ENCODE measurements at regions not wholly inside any gene's neighbourhood (a gene's known extent, or its start where the extent isn't known, plus 50 kb on each side); places are given as distances from the start of the nearest gene placed in this dataset.

DNA sequence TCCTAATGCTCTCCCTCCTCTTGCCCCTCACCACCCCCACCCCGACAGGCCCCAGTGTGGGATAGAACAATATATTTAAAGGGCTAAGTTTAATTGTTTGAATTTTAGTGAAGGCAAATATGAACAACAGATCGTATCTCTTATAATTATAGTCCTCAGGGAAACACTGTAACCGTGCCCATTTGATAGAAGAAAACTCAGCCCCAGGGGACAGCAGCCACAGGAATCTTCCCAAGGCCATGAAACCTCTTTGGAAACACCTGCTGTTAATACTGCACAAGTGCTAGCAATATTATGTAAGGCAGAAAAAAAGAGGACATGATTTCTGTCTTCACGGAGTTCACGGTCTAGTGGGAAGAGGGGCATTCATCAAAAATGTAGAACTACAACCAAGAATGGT is 142.2 kb downstream of the URB2 start:
- peak; percentile 81 for DNase-seq

- no peak for DNase-seq
These were observed 143.0 kb downstream of the URB2 start for GRCh38 chr1:229769006-229769405.

DNA sequence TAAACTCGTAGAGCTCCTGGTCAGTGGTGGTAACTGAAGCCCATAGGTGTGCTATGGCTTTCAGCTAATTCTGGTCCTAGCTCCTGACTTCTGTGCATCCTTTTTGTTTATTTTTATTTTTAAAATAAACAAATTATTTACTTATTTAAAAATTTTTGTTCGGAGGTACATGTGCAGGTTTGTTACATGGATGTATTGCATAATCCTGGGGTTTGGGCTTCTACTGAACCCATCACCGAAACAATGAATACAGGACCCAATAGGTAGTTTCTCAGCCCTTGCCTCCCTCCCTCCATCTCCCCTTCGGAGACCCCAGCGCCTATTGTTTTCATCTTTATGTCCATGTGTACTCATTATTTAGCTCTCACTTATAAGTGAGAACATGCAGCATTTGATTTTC is 143.8 kb downstream of the URB2 start:
- DNase-seq: no peak

- DNase-seq: no peak
These were observed 152.7 kb downstream of the URB2 start for GRCh38 chr1:229778794-229779193.

DNA sequence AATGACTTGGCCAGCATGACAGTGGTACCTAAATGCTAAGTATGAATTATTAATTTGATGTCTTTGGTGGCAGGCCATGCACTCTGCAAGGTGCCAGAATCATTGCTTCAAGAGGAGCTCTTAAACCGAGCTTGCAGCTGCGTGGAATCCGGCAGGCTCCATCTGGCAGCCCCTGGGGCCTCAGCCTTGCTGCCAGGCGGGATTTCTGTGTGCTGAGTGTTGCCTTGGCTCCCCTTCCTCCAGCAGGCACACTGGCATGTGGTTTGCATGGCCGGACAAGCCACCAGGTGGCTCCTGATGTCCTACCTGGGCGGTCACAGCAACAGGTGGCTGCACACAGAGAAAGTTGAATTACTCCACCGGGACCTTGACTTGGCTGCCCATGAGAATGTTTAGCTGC is 155.4 kb downstream of the URB2 start:
- DNase-seq: peak; percentile 63

DNA sequence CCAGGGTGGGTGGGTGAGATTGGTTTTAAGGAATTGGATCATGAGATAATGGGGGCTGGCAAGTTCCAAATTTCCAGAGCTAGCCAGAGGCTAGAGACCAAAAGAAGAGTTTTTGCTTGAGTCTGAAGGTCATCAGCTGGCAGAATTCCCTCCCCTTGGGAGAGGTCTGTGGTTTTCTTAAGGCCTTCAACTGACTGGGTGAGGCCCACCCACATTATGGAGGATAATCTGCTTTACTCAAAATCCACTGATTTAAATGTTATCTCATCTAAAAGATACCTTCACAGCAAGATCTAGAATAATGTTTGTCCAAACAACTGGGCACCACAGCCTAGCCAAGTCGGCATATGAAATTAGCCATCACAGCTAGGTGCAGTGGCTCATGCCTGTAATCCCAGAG is 156.4 kb downstream of the URB2 start:
- no peak for DNase-seq

DNA sequence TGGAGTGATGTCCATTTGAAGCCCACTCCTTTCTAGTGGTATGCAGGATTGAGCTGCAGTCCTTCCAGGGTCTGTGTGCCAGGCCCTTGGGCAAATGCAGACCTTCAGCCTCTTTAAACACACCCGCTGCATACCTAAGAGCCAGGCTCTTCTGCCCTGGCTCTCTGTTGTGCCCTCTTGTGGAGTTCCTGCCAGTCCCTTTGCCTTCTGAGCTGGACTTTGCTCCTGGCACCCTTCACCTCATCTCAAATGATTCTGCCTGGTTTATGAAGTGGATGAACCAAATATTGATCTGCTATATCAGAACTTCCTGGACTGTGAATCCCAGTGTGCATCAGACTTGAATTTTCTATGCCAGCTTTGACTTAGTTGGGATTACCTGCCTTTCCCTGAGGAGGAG is 158.8 kb downstream of the URB2 start:
- no peak for DNase-seq

DNA sequence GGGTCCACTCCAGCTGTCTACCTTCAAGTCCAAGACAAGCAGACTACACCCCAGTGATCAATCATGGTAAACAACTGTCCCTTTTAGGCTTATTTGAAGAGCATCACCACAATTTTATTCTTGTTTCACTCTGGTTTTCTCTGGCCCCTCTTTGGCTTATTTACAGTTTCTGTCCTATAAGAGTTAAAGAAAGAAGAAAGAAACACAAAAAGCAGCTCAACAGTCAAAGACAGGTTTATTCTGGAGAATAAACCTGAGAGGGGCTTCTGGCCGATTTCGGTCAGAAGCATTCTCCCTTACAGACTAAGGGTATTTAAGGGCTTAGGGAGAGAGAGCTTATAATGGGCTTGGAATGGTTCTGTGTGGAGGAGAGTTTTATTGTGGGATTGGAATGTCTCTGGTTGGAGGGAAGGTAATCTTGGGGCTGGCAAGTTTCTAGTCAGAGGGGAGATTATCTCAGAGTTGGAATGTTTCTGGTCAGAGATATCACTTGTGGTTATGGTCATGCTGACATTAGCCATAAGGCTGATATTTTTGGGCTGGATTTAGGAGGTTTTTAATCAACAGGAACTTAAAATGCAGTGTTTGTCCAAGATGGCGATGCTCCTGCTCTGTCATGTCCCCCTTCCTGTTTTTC is 161.0 kb downstream of the URB2 start:
- DNase-seq: no peak

GRCh38 chr1:229788004-229788403 is 162.0 kb downstream of the URB2 start:
- DNase-seq: no peak

DNA sequence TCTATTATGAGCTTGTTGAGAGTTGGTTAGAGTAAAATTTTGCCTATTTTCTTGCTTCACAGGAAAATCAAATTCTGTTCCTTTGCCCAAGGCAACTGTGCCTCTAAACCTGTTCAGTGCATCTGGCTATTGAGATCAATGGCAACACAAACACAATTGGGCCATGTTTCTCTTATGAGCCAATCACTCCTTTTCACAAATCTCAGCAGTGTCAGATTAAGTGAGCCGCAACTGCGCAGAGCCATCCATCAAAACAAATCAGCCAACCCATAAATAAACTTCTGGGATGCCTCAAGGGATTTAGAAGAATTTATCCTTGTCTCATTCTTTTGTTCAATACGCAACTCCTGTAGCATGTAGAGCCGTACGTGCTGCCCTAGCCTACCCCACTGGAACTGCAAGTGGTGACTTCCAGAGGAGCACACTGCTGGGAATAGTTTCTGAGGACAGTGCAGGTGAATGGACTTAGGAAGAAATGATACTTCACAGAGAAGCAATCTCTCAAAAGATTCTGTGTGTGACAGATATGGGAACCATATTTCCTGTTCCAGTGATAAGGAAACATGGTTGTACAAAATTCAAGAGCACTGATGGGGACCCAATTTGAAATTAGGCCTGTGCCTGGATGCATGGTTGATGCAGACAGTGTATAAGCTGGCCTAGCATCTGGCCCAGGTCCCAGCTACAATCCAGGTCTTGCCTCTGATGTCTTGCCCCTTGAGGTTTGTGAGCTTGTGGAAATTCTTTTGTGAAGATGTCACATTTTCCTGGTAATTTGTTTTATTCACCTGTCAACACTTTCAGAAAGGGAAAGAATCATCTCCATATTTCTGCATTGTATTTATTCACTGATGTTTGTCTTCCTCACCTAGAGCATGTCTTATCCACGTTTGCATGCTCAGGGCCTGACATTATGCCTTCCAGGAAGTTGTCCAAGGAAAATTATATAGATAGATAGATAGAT is 166.2 kb downstream of the URB2 start:
- no peak for DNase-seq

DNA sequence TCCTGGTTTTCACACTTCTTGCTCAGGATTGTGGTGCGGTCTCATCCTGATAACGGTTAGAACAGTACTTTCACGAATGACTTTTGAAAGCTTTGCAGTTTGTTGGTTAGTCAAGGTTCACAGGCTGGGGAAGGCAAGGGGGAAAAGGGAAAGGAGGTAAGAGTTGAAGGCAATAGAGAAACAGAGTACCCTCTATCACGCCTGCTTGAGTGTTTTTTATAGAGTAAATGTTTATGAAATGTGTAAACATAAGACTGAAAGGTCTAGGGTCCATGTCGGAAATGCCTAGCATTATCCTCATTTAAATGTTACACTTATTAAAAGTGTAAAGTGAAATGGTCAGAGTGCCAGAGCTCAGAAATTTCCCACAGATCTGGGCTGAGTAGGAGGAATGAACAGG is 167.4 kb downstream of the URB2 start:
- no peak for DNase-seq

GRCh38 chr1:229798558-229798957 is 172.5 kb downstream of the URB2 start:
- DNase-seq: no peak

- no peak for DNase-seq
These were observed 177.7 kb downstream of the URB2 start for GRCh38 chr1:229803626-229804217.

- DNase-seq: no peak
These were observed 182.2 kb downstream of the URB2 start for GRCh38 chr1:229808272-229808671.

DNA sequence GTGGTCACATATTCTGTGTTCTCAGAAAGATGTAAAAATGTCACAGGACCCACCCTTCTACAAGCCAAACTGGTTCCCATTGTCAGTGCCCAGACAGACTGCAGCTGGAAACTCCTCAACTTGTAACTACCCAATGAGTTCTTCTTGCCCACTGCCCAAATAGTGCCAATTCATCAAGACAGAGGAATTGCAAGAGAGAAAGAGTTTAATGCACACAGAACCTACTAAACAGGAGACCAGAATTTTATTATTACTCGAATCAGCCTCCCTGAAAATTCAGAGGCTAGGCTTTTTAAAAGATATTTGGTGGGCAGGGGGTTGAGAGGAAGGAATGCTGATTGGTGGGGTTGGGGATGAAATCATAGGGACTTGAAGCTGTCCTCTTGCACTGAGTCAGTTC is 184.1 kb downstream of the URB2 start:
- no peak for DNase-seq

DNA sequence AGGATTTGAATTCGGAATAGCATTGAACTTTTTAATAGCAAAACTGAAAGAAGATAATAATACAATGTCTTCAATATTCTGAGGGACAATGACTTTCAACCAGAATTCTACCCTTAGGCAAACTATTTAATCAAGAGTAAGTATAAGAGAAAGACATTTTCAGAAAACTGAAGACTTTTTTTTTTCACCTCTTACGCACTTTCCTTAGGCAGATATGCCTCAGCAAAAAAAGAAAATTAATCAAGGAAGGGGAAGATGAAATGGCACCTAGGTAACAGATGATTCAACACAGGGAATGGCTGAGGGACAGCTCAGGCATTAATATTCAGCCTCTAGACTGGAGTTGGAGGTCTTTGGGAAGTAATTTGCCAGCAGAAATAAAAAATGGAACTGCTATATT is 184.9 kb downstream of the URB2 start:
- no peak for DNase-seq

DNA sequence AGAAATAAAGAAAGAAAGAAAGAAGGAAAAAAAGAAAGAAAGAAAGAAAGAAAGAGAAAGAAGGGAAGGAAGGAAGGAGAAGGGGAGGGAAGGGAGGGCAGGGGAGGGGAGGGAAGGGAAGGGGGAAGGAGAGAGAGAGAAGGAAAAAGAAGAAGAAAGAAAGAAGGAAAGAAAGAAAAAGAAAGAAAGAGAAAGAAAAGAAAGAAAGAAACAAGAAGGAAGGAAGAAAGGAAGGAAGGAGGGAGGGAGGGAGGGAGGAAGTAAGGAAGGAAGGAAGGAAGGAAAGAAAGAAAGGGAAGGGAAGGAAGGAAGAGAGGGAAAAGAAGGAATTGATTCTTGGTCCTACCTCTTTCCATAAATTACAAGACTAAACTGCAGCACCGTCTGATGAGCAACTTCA is 186.1 kb downstream of the URB2 start:
- no peak for DNase-seq

- no peak for DNase-seq
These were observed 186.6 kb downstream of the URB2 start for GRCh38 chr1:229812693-229813092.

DNA sequence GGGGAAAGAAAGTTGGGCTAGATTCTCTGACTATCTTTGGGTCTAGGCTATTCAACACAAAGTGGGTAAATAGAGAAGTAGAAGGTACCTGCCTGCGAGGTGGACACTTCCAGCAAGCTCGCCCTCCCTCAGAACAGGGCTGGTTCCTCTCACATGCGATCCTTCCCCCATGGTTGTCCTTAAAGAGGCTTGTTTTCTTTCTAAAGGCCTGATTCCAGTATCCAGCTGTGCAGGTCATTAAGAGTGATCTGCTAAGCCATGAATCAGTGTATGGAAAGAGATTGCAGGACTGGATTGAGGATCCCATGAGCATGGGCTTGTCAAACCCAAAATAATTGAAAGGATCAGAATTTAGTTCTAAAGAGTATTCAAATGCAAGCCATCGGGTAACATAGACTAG is 189.0 kb downstream of the URB2 start:
- DNase-seq: no peak

DNA sequence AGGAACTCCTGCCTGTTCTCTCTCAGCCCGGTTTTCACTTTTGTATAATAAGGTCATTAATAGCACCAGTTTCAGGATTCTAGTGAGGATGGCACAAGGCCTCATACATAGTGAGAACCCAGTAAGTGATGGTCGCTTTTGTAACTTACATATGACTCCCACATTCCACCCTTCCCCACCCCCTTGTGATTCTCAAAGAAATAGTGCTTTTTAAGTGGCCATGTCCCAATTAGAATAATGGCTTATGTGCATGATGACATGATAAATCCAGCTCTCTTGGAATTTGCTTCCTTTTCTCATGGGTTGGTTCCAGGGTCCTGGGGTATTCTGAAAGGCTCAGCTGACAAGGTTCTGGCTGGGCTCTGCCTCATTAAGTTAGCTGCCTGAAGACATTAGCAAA is 189.9 kb downstream of the URB2 start:
- no peak for DNase-seq

GRCh38 chr1:229817936-229818335 is 191.9 kb downstream of the URB2 start:
- no peak for DNase-seq

DNA sequence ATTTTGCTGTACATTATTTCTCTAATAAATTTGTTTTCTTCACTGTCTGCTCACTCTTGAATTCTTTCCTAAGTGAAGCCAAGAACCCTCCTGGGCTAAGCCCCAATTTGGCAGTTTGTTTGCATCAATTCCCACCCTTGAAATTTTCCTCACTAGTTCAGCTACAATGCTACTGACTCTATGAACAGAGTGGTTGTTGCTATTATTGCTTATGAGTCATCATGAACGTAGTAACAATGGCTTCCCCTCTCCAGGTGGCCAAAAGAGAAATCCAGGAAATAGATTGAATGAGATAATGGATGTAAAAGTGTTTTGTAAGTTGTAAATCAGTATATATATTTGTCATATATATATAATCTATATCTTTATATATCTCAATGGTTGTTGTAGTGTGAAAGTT is 193.0 kb downstream of the URB2 start:
- no peak for DNase-seq

- DNase-seq: no peak
These were observed 196.0 kb downstream of the URB2 start for GRCh38 chr1:229822026-229822425.

DNA sequence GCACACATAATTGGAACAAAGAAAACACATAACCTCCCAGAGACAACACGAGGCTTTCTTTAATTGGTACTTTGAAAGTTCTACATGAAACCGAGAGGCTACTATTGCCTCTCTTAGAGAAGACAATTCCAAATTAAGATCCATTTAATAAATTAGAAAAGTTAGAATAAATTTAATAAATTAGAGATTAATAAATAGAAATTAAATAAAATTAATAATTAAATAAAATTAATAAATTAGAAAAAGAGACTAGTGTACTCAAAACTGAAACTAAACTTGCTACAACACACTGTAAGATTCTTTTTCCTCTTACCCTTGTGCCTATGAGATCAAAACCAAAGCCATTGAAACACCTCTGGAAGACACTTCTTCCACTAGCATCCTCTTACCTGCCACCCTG is 199.0 kb downstream of the URB2 start:
- no peak for DNase-seq

Measured in NCI-H2171 (cell line).